ENCODE measurements at regions not wholly inside any gene's neighbourhood (a gene's known extent, or its start where the extent isn't known, plus 50 kb on each side); places are given as distances from the start of the nearest gene placed in this dataset.

- Histone ChIP-seq H3K36me3 (ENCODE audit: control insufficient read depth, insufficient read depth, low read length) (no peaks in the 10 kb centered on the region), H3K27me3 (ENCODE audit: control insufficient read depth, insufficient read depth, low read length) (no peaks in the 10 kb centered on the region), H3K4me3 (ENCODE audit: low read depth, low read length) (no peak overlapping the region)
- peak; percentile 61 for TF ChIP-seq CTCF (IDR thresholded peaks at IDR 0.05; ENCODE audit: insufficient read depth, low read depth, low read length)
- ChIA-PET POLR2A (no interaction called here), CTCF (interaction anchor here (0.5 to 1.0 kb wide), 2 partner anchors 26 to 140 kb away, joined by 3 to 5 read pairs; no protein-coding TSS in a partner anchor)
- DNase-seq (ENCODE audit: low read depth) = no peak
Observed at GRCh38 chr4:167622481-167623240, 388.4 kb upstream of the SPOCK3 start.

DNA sequence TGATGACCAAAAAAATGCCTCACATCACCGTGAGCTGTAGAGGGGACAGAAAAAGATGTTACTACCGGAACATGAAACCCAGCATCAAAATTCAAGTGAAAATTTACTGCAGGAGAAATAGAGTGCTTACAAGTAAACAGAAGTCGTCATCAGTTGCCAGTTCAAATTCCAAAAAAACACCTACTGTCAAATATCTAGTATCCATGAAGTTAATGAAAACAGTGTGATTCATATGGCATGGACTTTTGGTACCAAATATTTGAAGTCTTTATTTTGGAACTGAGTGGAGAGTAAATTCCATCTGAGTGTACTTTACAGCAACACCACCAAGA lies 388.9 kb upstream of the SPOCK3 start:
- ChIA-PET POLR2A (no interaction called here), CTCF (interaction anchor here (1.0 kb wide), 1 partner anchor 26 kb away, joined by 3 read pairs; no protein-coding TSS in a partner anchor)
- no peaks in the 10 kb centered on the region for H3K36me3 ChIP-seq (ENCODE audit: control insufficient read depth, insufficient read depth, low read length)
- TF ChIP-seq CTCF (IDR thresholded peaks at IDR 0.05; ENCODE audit: insufficient read depth, low read depth, low read length) = no peak
- no peak overlapping the region for H3K4me3 ChIP-seq (ENCODE audit: low read depth, low read length)
- no peaks in the 10 kb centered on the region for H3K27me3 ChIP-seq (ENCODE audit: control insufficient read depth, insufficient read depth, low read length)
- DNase-seq (ENCODE audit: low read depth) = no peak

- ChIA-PET POLR2A (no interaction called here), CTCF (no interaction called here)
- no peaks in the 10 kb centered on the region for H3K27me3 ChIP-seq (ENCODE audit: control insufficient read depth, insufficient read depth, low read length)
- no peak for TF ChIP-seq CTCF (IDR thresholded peaks at IDR 0.05; ENCODE audit: insufficient read depth, low read depth, low read length)
- H3K36me3 ChIP-seq (ENCODE audit: control insufficient read depth, insufficient read depth, low read length) = no peaks in the 10 kb centered on the region
- DNase-seq (ENCODE audit: low read depth) = no peak
- no peak overlapping the region for H3K4me3 ChIP-seq (ENCODE audit: low read depth, low read length)
Observed at GRCh38 chr4:167629272-167629671, 395.0 kb upstream of the SPOCK3 start.

DNA sequence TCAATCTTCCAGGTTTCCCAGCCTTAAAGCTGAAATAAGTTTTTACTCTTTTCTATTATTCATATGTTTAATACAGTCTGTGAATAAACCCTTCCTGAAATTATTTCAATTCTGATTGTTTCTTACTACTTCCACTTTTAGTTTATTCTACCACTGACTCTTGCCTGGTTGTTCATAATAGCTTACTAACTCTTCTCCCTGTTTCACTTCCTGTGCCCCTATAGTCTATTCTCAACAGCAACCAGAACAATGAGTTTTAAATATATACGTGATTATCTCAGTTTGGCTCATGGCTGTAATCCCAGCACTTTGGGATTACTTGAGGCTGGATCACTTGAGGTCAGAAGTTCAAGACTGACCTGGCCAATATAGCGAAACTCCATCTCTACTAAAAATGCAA lies 408.0 kb upstream of the SPOCK3 start:
- H3K4me3 ChIP-seq (ENCODE audit: low read depth, low read length) = no peak overlapping the region
- ChIA-PET CTCF (no interaction called here), POLR2A (no interaction called here)
- no peaks in the 10 kb centered on the region for H3K36me3 ChIP-seq (ENCODE audit: control insufficient read depth, insufficient read depth, low read length)
- H3K27me3 ChIP-seq (ENCODE audit: control insufficient read depth, insufficient read depth, low read length) = no peaks in the 10 kb centered on the region
- no peak for DNase-seq (ENCODE audit: low read depth)
- TF ChIP-seq CTCF (IDR thresholded peaks at IDR 0.05; ENCODE audit: insufficient read depth, low read depth, low read length) = no peak

- Histone ChIP-seq H3K4me3 (ENCODE audit: low read depth, low read length) (no peak overlapping the region), H3K27me3 (ENCODE audit: control insufficient read depth, insufficient read depth, low read length) (no peaks in the 10 kb centered on the region), H3K36me3 (ENCODE audit: control insufficient read depth, insufficient read depth, low read length) (no peaks in the 10 kb centered on the region)
- ChIA-PET POLR2A (no interaction called here), CTCF (no interaction called here)
- no peak for DNase-seq (ENCODE audit: low read depth)
- no peak for TF ChIP-seq CTCF (IDR thresholded peaks at IDR 0.05; ENCODE audit: insufficient read depth, low read depth, low read length)
Observed at GRCh38 chr4:167645358-167645757, 411.1 kb upstream of the SPOCK3 start.

Measured in BJ (cell line).